GM06990 (cell line): ENCODE measurements at regions not wholly inside any gene's neighbourhood (a gene's known extent, or its start where the extent isn't known, plus 50 kb on each side); places are given as distances from the start of the nearest gene placed in this dataset.

Experiments
- DNase-seq: peaks from one replicate; pipeline ENCODE4 v3.0.0-alpha.2; 2011; ENCODE audit not compliant: insufficient read length; ENCODE audit errors: extremely low read depth
- H3K27me3 ChIP-seq: replicated peaks from 2 replicates; pipeline ENCODE4 v1.6.0; 2011; ENCODE audit warnings: low read length; ENCODE audit not compliant: control insufficient read depth, insufficient read depth
- H3K36me3 ChIP-seq: 2 replicates; pipeline ENCODE4 v1.5.1; 2011; ENCODE audit warnings: low read length; ENCODE audit not compliant: control insufficient read depth, insufficient read depth
- H3K4me3 ChIP-seq: replicated peaks from 2 replicates; pipeline ENCODE4 v1.5.1; 2011; ENCODE audit warnings: low read depth, mild to moderate bottlenecking, control low read depth, low read length
- CTCF ChIP-seq: IDR thresholded peaks from 2 replicates; pipeline ENCODE4 v1.5.1; 2011; ENCODE audit warnings: low read length, control low read depth, mild to moderate bottlenecking, inconsistent platforms; ENCODE audit not compliant: insufficient read depth, poor library complexity, severe bottlenecking

- H3K36me3 ChIP-seq: no peaks in the 10 kb centered on the region
- no peak overlapping the region for H3K4me3 ChIP-seq
- DNase-seq: no peak
- no peak for TF ChIP-seq CTCF
- no peaks in the 10 kb centered on the region; the same call in 1 of the 2 replicates for H3K27me3 ChIP-seq
These were observed 123.8 kb upstream of the SHB start for GRCh38 chr9:38192731-38193265.

- DNase-seq: no peak
- Histone ChIP-seq H3K36me3 (no peaks in the 10 kb centered on the region), H3K27me3 (no peaks in the 10 kb centered on the region), H3K4me3 (no peak overlapping the region)
- TF ChIP-seq CTCF: no peak
These were observed 117.5 kb upstream of the SHB start for GRCh38 chr9:38186404-38187115.

GRCh38 chr9:38185647-38186403 is 116.8 kb upstream of the SHB start:
- Histone ChIP-seq H3K36me3 (no peaks in the 10 kb centered on the region), H3K4me3 (no peak overlapping the region), H3K27me3 (no peaks in the 10 kb centered on the region)
- no peak for DNase-seq
- no peak for TF ChIP-seq CTCF

GRCh38 chr9:38183994-38184568 is 115.1 kb upstream of the SHB start:
- Histone ChIP-seq H3K27me3 (no peaks in the 10 kb centered on the region), H3K4me3 (no peak overlapping the region), H3K36me3 (no peaks in the 10 kb centered on the region)
- no peak for DNase-seq
- no peak for TF ChIP-seq CTCF

GRCh38 chr9:38182321-38182720 is 113.3 kb upstream of the SHB start:
- H3K4me3 ChIP-seq: no peak overlapping the region
- DNase-seq: no peak
- TF ChIP-seq CTCF: no peak
- no peaks in the 10 kb centered on the region for H3K36me3 ChIP-seq
- H3K27me3 ChIP-seq: no peaks in the 10 kb centered on the region
